WTC11 (cell line): ENCODE measurements at regions not wholly inside any gene's neighbourhood (a gene's known extent, or its start where the extent isn't known, plus 50 kb on each side); places are given as distances from the start of the nearest gene placed in this dataset.

Source experiments
- CBFB ChIP-seq: sonication (generic); formaldehyde crosslinking; IDR thresholded peaks from 2 replicates; pipeline ENCODE4 v1.8.1; 2022; ENCODE audit warnings: mild to moderate bottlenecking, low read depth, missing genetic modification reagents
- HMGA2 ChIP-seq: fragments of 250-450 bp; sonication (Bioruptor Pico); IDR thresholded peaks from 2 replicates; pipeline ENCODE4 v1.4.0; 2021; ENCODE audit warnings: mild to moderate bottlenecking, moderate library complexity
- TF ChIP-seq, protein P1 (sequence below): fragments of 200-600 bp; IDR thresholded peaks from 2 replicates; pipeline ENCODE4 v1.8.0; 2022; ENCODE audit warnings: antibody characterized with exemption

DNA sequence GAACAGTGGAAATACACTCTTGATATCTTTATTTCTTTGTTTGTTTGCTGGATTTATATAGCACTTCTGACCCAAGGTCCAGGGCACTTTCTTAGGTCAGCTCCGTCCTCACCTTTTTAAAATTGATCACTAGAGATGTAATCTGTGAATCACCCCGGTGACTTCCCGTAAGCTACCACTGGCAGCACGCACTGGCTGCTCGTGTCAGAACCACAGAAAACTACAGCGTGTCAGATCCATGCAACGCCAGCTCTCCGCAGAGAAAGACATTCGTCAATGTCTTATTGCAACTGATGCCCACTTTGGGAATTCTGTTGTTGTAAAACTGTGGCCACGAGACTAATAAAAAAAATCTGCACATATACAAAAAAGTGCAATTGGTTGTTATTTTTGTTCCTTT lies 779.4 kb upstream of the ZEB2 start:
- TF ChIP-seq, protein P1, sequence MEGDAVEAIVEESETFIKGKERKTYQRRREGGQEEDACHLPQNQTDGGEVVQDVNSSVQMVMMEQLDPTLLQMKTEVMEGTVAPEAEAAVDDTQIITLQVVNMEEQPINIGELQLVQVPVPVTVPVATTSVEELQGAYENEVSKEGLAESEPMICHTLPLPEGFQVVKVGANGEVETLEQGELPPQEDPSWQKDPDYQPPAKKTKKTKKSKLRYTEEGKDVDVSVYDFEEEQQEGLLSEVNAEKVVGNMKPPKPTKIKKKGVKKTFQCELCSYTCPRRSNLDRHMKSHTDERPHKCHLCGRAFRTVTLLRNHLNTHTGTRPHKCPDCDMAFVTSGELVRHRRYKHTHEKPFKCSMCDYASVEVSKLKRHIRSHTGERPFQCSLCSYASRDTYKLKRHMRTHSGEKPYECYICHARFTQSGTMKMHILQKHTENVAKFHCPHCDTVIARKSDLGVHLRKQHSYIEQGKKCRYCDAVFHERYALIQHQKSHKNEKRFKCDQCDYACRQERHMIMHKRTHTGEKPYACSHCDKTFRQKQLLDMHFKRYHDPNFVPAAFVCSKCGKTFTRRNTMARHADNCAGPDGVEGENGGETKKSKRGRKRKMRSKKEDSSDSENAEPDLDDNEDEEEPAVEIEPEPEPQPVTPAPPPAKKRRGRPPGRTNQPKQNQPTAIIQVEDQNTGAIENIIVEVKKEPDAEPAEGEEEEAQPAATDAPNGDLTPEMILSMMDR = no peak
- TF ChIP-seq HMGA2 (no peak), CBFB (CRISPR knock-in tag) (no peak)
